Peyer's patch (tissue), 4 donors: ENCODE measurements at regions not wholly inside any gene's neighbourhood (a gene's known extent, or its start where the extent isn't known, plus 50 kb on each side); places are given as distances from the start of the nearest gene placed in this dataset.

Source experiments
- CTCF ChIP-seq, 6 experiments: fragments of 450-650 bp in 4 of 6; fragments of 200-600 bp in 2 of 6; sonication (generic) in 1 of 6; IDR thresholded peaks; one replicate each; pipeline ENCODE4 v1.5.1; 2017 to 2019; ENCODE audit warnings: antibody characterized with exemption in 6 of 6, mild to moderate bottlenecking in 3 of 6, moderate library complexity in 1 of 6
- POLR2A ChIP-seq, 2 donors: fragments of 450-650 bp; IDR thresholded peaks; one replicate each; pipeline ENCODE4 v1.5.1; 2017; ENCODE audit warnings: antibody characterized with exemption in 2 of 2, mild to moderate bottlenecking in 2 of 2, moderate library complexity in 2 of 2

- no peak for TF ChIP-seq POLR2A (IDR thresholded peaks at IDR 0.05)
- TF ChIP-seq CTCF (IDR thresholded peaks at IDR 0.05), result no peak
Observed at GRCh38 chr1:157189986-157190982, 52.1 kb upstream of the ETV3 start.
